GM12878 (cell line): ENCODE measurements at regions not wholly inside any gene's neighbourhood (a gene's known extent, or its start where the extent isn't known, plus 50 kb on each side); places are given as distances from the start of the nearest gene placed in this dataset.

Experiments used
- ATAC-seq: fragments of 200-7000 bp; cut with Tn5 transposase; 3 replicates; pipeline ENCODE4 v1.9.1; 2020; ENCODE audit warnings: mild to moderate bottlenecking, moderate library complexity
- BruUV-seq: library from RNA; stranded (reverse); fragments of 400-500 nt; replicated peaks from 2 replicates; lab custom pipeline; 2021; lab: Mats Ljungman, UMichigan
- CTCF ChIA-PET: fragments of 300-600 bp; sonication (Branson Sonifier 250); formaldehyde crosslinking; extraction: SDS; loops from one replicate; lab custom pipeline; 2021; ENCODE audit warnings: inconsistent platforms; lab: Yijun Ruan, JAX
- POLR2A ChIA-PET: fragments of 350-600 bp; formaldehyde crosslinking; extraction: SDS; loops from one replicate; lab custom pipeline; 2021; ENCODE audit warnings: inconsistent platforms; lab: Charles Lee
- RAD21 ChIA-PET: fragments of 300-600 bp; sonication (Branson Sonifier 250); formaldehyde crosslinking; loops from one replicate; lab custom pipeline; 2023; ENCODE audit warnings: antibody characterized with exemption; ENCODE audit not compliant: unreplicated experiment; lab: Charles Lee
- SMC1A ChIA-PET: fragments of 300-600 bp; sonication (Branson Sonifier 250); formaldehyde crosslinking; loops from one replicate; lab custom pipeline; 2023; ENCODE audit not compliant: unreplicated experiment, uncharacterized antibody; lab: Charles Lee
- DNase-seq: peaks from one replicate; pipeline ENCODE4 v3.0.0-alpha.2; 2011; ENCODE audit warnings: low read depth, low spot score
- FAIRE-seq: peaks from 3 replicates; lab custom pipeline; 2011; peaks lifted over from hg19 to GRCh38; lab: Jason Lieb, UNC
- H2AFZ ChIP-seq: 2 replicates; pipeline ENCODE4 v1.6.0; 2011; ENCODE audit warnings: low read depth, low read length, control low read depth; ENCODE audit not compliant: control insufficient read depth
- H3K27ac ChIP-seq: 2 replicates; pipeline ENCODE4 v1.5.1; 2011; ENCODE audit warnings: control low read depth; ENCODE audit not compliant: control insufficient read depth, insufficient read depth
- H3K27me3 ChIP-seq, 2 experiments: replicated peaks in 1 of 2; 2 replicates each; pipeline versions ENCODE4 v1.6.0 to v1.6.1; 2011; ENCODE audit warnings: low read length in 1 of 2; ENCODE audit not compliant: control insufficient read depth in 2 of 2, insufficient read depth in 2 of 2
- H3K36me3 ChIP-seq, 2 experiments: 2 replicates each; pipeline ENCODE4 v1.5.1; 2011; ENCODE audit warnings: low read length in 1 of 2; ENCODE audit not compliant: control insufficient read depth in 2 of 2, insufficient read depth in 2 of 2
- H3K4me1 ChIP-seq: 2 replicates; pipeline ENCODE4 v1.6.1; 2011; ENCODE audit warnings: mild to moderate bottlenecking, low read length, moderate library complexity, mixed read lengths; ENCODE audit not compliant: control insufficient read depth, insufficient read depth
- H3K4me2 ChIP-seq: 2 replicates; pipeline ENCODE4 v1.6.0; 2011; ENCODE audit warnings: control low read depth; ENCODE audit not compliant: control insufficient read depth, insufficient read depth
- H3K4me3 ChIP-seq: fragments of 200-600 bp; sonication (generic); 2 replicates; pipeline ENCODE4 v1.5.1; 2016
- H3K79me2 ChIP-seq: 2 replicates; pipeline ENCODE4 v1.6.0; 2011; ENCODE audit warnings: low read length; ENCODE audit not compliant: control insufficient read depth, insufficient read depth
- H3K9ac ChIP-seq: 2 replicates; pipeline ENCODE4 v1.8.0; 2011; ENCODE audit warnings: low read length, control low read depth, mixed read lengths; ENCODE audit not compliant: control insufficient read depth, insufficient read depth
- H3K9me3 ChIP-seq: replicated peaks from 3 replicates; pipeline ENCODE4 v1.5.1; 2011; ENCODE audit warnings: mild to moderate bottlenecking, low read length; ENCODE audit not compliant: control insufficient read depth, insufficient read depth
- H4K20me1 ChIP-seq: 2 replicates; pipeline ENCODE4 v1.6.0; 2011; ENCODE audit not compliant: control insufficient read depth, insufficient read depth
- CBFB ChIP-seq: IDR thresholded peaks from 2 replicates; pipeline ENCODE4 v1.6.1; 2016; ENCODE audit warnings: antibody characterized with exemption, low read depth
- CEBPB ChIP-seq, 2 experiments: fragments of 150-350 bp in 1 of 2; IDR thresholded peaks; 2 replicates each; pipeline ENCODE4 v1.6.1; 2012 to 2014; ENCODE audit warnings: low read depth in 2 of 2, low read length in 2 of 2, borderline replicate concordance in 1 of 2, inconsistent platforms in 1 of 2
- EZH2 ChIP-seq: IDR thresholded peaks from 2 replicates; pipeline ENCODE4 v1.6.1; 2012; ENCODE audit warnings: low read depth, mild to moderate bottlenecking, control low read depth, inconsistent platforms, low read length, borderline replicate concordance; ENCODE audit not compliant: control insufficient read depth
- HCFC1 ChIP-seq: fragments of 150-350 bp; IDR thresholded peaks from 2 replicates; pipeline ENCODE4 v1.6.1; 2014; ENCODE audit warnings: low read length
- IRF4 ChIP-seq: IDR thresholded peaks from 2 replicates; pipeline ENCODE4 v1.6.1; 2011; ENCODE audit warnings: low read depth, low read length
- NR2C2 ChIP-seq: IDR thresholded peaks from 2 replicates; pipeline ENCODE4 v1.6.1; 2011; ENCODE audit warnings: borderline replicate concordance, low read depth; ENCODE audit not compliant: control insufficient read depth, insufficient read length
- RFX5 ChIP-seq: IDR thresholded peaks from 2 replicates; pipeline ENCODE4 v1.6.1; 2011; ENCODE audit warnings: low read depth, low read length, improper control_type of control experiment
- SMAD1 ChIP-seq: fragments of 450-650 bp; IDR thresholded peaks from 2 replicates; pipeline ENCODE4 v1.6.1; 2018; ENCODE audit warnings: mild to moderate bottlenecking, low read depth; ENCODE audit not compliant: partially characterized antibody
- TCF3 ChIP-seq: IDR thresholded peaks from 2 replicates; pipeline ENCODE4 v1.6.1; 2012; ENCODE audit warnings: low read depth, mild to moderate bottlenecking, low read length, borderline replicate concordance; ENCODE audit not compliant: insufficient read depth
- ZNF207 ChIP-seq: fragments of 450-650 bp; IDR thresholded peaks from 2 replicates; pipeline ENCODE4 v1.6.1; 2014; ENCODE audit warnings: antibody characterized with exemption, mild to moderate bottlenecking, borderline replicate concordance
- ZSCAN29 ChIP-seq: fragments of 450-650 bp; IDR thresholded peaks from 2 replicates; pipeline ENCODE4 v1.6.1; 2017; ENCODE audit warnings: mild to moderate bottlenecking, moderate library complexity
- WGBS: methylation state at CpG from one replicate; pipeline ENCODE4 v1.1.6; 2016; ENCODE audit warnings: low lambda C conversion rate; ENCODE audit not compliant: insufficient replicate concordance, insufficient coverage; ENCODE audit errors: missing lambda C conversion rate; 5-methylcytosine and 5-hydroxymethylcytosine counted together
- in situ Hi-C: fragments of 300-500 bp; cut with MboI; formaldehyde crosslinking; loops from 9 replicates; pipeline ENCODE4 v1.14.3; 2018; ENCODE audit warnings: mixed read lengths
- intact Hi-C: fragments of 100-400 bp; cut with micrococcal nuclease; formaldehyde crosslinking; loops from one replicate; pipeline ENCODE4 v1.14.2; 2022; ENCODE audit not compliant: unreplicated experiment
- TF ChIP-seq, protein P1 (sequence below): fragments of 450-650 bp; IDR thresholded peaks from 2 replicates; pipeline ENCODE4 v1.6.1; 2017; ENCODE audit warnings: antibody characterized with exemption, mild to moderate bottlenecking, moderate library complexity

DNA sequence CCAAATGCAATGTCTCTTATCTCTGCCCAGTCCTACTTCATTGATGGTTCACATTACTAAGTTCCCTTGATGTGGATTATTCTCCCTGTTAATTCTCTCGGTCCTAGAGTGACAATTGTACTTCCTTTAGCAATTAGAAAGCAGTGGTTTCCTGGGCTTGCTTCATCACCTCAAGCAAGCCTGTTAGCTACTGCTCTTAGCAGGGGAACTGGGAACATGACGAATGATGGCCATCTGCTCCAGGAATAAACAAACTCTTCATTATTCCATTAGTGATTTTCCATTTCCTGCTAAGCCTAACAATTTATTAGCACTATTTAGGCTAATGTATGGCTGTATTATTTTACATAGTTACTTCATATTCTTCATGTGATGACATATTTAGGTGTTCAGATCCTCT is 331.8 kb downstream of the MTX2 start (continued):
- TF ChIP-seq EZH2 = no peak
- TF ChIP-seq NR2C2 = no peak
- TF ChIP-seq ZSCAN29 = no peak
- TF ChIP-seq, protein P1, sequence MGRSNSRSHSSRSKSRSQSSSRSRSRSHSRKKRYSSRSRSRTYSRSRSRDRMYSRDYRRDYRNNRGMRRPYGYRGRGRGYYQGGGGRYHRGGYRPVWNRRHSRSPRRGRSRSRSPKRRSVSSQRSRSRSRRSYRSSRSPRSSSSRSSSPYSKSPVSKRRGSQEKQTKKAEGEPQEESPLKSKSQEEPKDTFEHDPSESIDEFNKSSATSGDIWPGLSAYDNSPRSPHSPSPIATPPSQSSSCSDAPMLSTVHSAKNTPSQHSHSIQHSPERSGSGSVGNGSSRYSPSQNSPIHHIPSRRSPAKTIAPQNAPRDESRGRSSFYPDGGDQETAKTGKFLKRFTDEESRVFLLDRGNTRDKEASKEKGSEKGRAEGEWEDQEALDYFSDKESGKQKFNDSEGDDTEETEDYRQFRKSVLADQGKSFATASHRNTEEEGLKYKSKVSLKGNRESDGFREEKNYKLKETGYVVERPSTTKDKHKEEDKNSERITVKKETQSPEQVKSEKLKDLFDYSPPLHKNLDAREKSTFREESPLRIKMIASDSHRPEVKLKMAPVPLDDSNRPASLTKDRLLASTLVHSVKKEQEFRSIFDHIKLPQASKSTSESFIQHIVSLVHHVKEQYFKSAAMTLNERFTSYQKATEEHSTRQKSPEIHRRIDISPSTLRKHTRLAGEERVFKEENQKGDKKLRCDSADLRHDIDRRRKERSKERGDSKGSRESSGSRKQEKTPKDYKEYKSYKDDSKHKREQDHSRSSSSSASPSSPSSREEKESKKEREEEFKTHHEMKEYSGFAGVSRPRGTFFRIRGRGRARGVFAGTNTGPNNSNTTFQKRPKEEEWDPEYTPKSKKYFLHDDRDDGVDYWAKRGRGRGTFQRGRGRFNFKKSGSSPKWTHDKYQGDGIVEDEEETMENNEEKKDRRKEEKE = no peak
- no peak for TF ChIP-seq CEBPB (IDR thresholded peaks at IDR 0.05; ENCODE audit: borderline replicate concordance in 1 of 2, low read depth in 2 of 2, low read length in 2 of 2)
- no peak for TF ChIP-seq ZNF207
- no peak for TF ChIP-seq RFX5
- TF ChIP-seq CBFB = no peak
- TF ChIP-seq, all 136 proteins: peak for 0

DNA sequence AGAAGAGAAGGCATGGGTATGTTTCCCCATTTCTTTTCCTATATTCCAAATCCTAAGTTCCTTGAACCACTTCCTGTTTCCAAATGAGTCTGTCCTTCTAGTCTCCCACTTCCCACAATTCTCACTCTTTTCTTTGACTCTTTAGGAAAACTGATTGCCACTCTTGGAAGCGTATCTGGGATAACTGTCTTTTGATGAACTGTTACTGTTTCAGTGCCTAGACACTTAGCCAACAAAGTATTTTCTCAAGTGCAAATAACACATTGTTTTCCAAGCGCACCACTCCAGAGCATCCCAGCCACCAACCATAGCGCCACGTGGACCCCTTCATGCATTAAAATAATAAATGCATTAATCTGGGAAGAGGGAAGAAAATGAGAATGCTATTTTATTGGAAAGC is 342.8 kb downstream of the MTX2 start:
- no TSS peak for BruUV-seq
- CTCF ChIA-PET = no interaction called here
- Histone ChIP-seq H3K4me3 (no peak overlapping the region), H3K79me2 (no peaks in the 10 kb centered on the region), H3K27me3 (no peaks in the 10 kb centered on the region; a peak in 1 of 4 replicates), H2AFZ (no peak overlapping the region), H3K9me3 (no peaks in the 10 kb centered on the region), H3K27ac (no peak overlapping the region), H3K4me2 (no peak overlapping the region), H3K4me1 (no peaks in the 10 kb centered on the region), H4K20me1 (no peaks in the 10 kb centered on the region), H3K36me3 (no peaks in the 10 kb centered on the region), H3K9ac (no peak overlapping the region)
- FAIRE-seq = no peak
- RAD21 ChIA-PET = interaction anchor here (0.5 kb wide), 1 partner anchor 21 kb away, joined by 3 read pairs; no protein-coding TSS in a partner anchor
- intact Hi-C loops (no loop called here), in situ Hi-C loops (no loop called here)
- SMC1A ChIA-PET = no interaction called here
- DNase-seq = no peak
- WGBS = 53% methylated on average over 4 of the region's 4 CpGs
- ATAC-seq = no peak
- TF ChIP-seq, protein P1 = no peak
- no peak for TF ChIP-seq SMAD1
- no peak for TF ChIP-seq NR2C2
- TF ChIP-seq TCF3 = no peak
- TF ChIP-seq IRF4 = no peak
- no peak for TF ChIP-seq HCFC1
- POLR2A ChIA-PET = no interaction called here
